ENCODE measurements at regions not wholly inside any gene's neighbourhood (a gene's known extent, or its start where the extent isn't known, plus 50 kb on each side); places are given as distances from the start of the nearest gene placed in this dataset.

DNA sequence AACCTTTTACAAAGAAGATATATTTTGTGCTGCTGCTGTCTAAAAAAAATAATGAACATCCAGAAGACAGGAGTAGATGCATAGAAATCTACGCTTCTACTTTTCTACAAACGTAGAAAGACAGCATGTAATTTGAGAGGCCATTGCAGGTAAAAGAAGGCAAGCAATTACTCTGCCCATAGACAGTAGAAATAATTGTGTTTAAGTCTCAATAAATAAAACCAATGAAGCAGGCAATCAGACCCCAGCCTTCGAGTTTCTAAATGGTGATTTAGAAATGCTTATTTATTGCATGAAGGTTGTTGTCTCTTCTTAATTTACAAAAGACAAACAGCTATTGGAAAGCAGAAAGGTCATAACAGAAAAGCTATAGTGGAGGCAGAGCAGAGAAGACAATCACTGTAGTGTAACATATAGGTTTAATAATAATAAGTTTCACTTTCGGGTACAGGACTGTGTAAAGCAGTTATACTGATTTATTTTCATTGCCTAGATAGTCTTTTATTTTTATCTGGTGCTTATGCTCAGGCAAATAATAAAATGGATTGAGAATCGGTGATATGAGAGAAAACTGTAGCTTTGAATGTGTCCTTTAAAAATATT is 123.0 kb upstream of the TACR3 start:
- Histone ChIP-seq H2AFZ (ENCODE audit: low read length) (no peak overlapping the region), H2BK15ac (ENCODE audit: low read depth, low read length) (no peak overlapping the region), H3K27ac (ENCODE audit: insufficient read length, low read depth, low read length) (no peak overlapping the region), H2BK12ac (ENCODE audit: insufficient read length, low read depth, low read length) (no peak overlapping the region), H3K9me3 (ENCODE audit: control insufficient read depth, low read depth, low read length) (no peaks in the 10 kb centered on the region), H3K79me1 (ENCODE audit: insufficient read depth, low read depth, low read length, poor library complexity, severe bottlenecking) (no peaks in the 10 kb centered on the region), H3K18ac (ENCODE audit: insufficient read length, low read depth, low read length) (no peak overlapping the region), H3K27me3 (ENCODE audit: insufficient read depth, low read length) (no peaks in the 10 kb centered on the region), H4K5ac (ENCODE audit: insufficient read length, low read depth, low read length) (no peak overlapping the region), H3K56ac (ENCODE audit: insufficient read length, low read depth, low read length) (no peak overlapping the region), H2BK5ac (ENCODE audit: insufficient read length, low read length) (no peak overlapping the region), H3K14ac (ENCODE audit: insufficient read depth, low read length) (no peak overlapping the region), H4K91ac (ENCODE audit: insufficient read length, low read depth, low read length) (no peak overlapping the region), H3T11ph (ENCODE audit: low read length) (no peak overlapping the region), H3K23ac (ENCODE audit: insufficient read length, low read depth, low read length) (no peak overlapping the region), H2BK20ac (ENCODE audit: low read depth, low read length, poor library complexity, severe bottlenecking) (no peak overlapping the region), H3K4me1 (ENCODE audit: insufficient read depth, low read length) (no peaks in the 10 kb centered on the region), H4K20me1 (ENCODE audit: control insufficient read depth, insufficient read depth, insufficient read length) (no peaks in the 10 kb centered on the region), H3K79me2 (ENCODE audit: insufficient read depth, low read length) (no peaks in the 10 kb centered on the region), H3K4ac (ENCODE audit: low read depth, low read length) (no peak overlapping the region), H4K8ac (replicated peaks; ENCODE audit: insufficient read length, low read depth, low read length) (no peak overlapping the region), H3K9ac (ENCODE audit: extremely low read depth, insufficient read length, low read length) (no peak overlapping the region), H2BK120ac (ENCODE audit: low read depth, low read length, poor library complexity, severe bottlenecking) (no peak overlapping the region), H3K4me2 (ENCODE audit: insufficient read depth, insufficient read length, low read length) (no peak overlapping the region), H2AK5ac (ENCODE audit: insufficient read length, low read length) (no peak overlapping the region), H3K23me2 (ENCODE audit: insufficient read length, low read depth, low read length, poor library complexity, severe bottlenecking) (no peaks in the 10 kb centered on the region)
- Mint-ChIP-seq H3K27me3 (ENCODE audit: low read depth) (peaks cover 2% of the 10 kb centered on the region; the same call in 1 of the 2 replicates), H3K4me1 (no peaks in the 10 kb centered on the region), H3K27ac (no peak overlapping the region), H3K4me3 (no peak overlapping the region), H3K9me3 (peaks cover 15 to 17% of the 10 kb centered on the region in 2 experiments; a peak in 4 of 5 replicates), H3K36me3 (ENCODE audit: insufficient read depth in 1 of 3, low read depth in 3 of 3) (peaks cover 4 to 15% (median 5%) of the 10 kb centered on the region in 3 experiments; a peak in 4 of 7 replicates)
- no CpG with 5 or more reads among the region's 5 CpGs for WGBS (ENCODE audit: extremely low coverage, insufficient read length, low lambda C conversion rate)
- no peak for DNase-seq
- TF ChIP-seq, protein P1, sequence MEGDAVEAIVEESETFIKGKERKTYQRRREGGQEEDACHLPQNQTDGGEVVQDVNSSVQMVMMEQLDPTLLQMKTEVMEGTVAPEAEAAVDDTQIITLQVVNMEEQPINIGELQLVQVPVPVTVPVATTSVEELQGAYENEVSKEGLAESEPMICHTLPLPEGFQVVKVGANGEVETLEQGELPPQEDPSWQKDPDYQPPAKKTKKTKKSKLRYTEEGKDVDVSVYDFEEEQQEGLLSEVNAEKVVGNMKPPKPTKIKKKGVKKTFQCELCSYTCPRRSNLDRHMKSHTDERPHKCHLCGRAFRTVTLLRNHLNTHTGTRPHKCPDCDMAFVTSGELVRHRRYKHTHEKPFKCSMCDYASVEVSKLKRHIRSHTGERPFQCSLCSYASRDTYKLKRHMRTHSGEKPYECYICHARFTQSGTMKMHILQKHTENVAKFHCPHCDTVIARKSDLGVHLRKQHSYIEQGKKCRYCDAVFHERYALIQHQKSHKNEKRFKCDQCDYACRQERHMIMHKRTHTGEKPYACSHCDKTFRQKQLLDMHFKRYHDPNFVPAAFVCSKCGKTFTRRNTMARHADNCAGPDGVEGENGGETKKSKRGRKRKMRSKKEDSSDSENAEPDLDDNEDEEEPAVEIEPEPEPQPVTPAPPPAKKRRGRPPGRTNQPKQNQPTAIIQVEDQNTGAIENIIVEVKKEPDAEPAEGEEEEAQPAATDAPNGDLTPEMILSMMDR (conservative IDR thresholded peaks at IDR 0.05) = no peak

All from H9 (cell line).